Heart left ventricle (tissue), 13 donors: ENCODE measurements at regions not wholly inside any gene's neighbourhood (a gene's known extent, or its start where the extent isn't known, plus 50 kb on each side); places are given as distances from the start of the nearest gene placed in this dataset.

Source experiments
- POLR2A ChIP-seq, 2 donors: fragments of 450-650 bp; IDR thresholded peaks; one replicate each; pipeline ENCODE4 v1.6.1; 2017; ENCODE audit warnings: antibody characterized with exemption in 2 of 2, mild to moderate bottlenecking in 2 of 2, moderate library complexity in 2 of 2
- TF ChIP-seq, protein P1 (sequence below), 12 donors: fragments of 200-600 bp; sonication (generic) in 4 of 12; IDR thresholded peaks; one replicate each; pipeline versions ENCODE4 v1.5.0 to v1.8.0; 2018 to 2022; ENCODE audit warnings: antibody characterized with exemption in 12 of 12, mild to moderate bottlenecking in 5 of 12
- donor health status: ischemic (EF 13 %, LVEDD 7.1; RV severe dilation, severe dysfunction).
- donor health status: DM: no; HTN: yes; CAD: no.
- donor health status: DM: no; HTN: no; CAD: no.
- donor health status: ischemic (EF 25% LVEDD 6.9; RV normal size, moderate dysfunction).
- donor health status: ischemic (EF 25% LVEDD 5.7; RV mildly dilated, moderate dysfunction).
- donor health status: ischemic (EF 35%, LVEDD 5.7; RV mildly dilated, moderate dysfunction).
- donor health status: nonischemic (EF 11% LVEDD 7.7; RV severe dilation, severe dysfunction).
- donor health status: DM: yes; HTN: yes; CAD: no.
- donor health status: PGD.
- donor health status: ischemic (EF 29% LVEDD 5.4; RV normal size, mild dysfunction).
- donor health status: nonischemic (EF 23%, LVEDD 6.1; RV moderate dilation, normal function).

DNA sequence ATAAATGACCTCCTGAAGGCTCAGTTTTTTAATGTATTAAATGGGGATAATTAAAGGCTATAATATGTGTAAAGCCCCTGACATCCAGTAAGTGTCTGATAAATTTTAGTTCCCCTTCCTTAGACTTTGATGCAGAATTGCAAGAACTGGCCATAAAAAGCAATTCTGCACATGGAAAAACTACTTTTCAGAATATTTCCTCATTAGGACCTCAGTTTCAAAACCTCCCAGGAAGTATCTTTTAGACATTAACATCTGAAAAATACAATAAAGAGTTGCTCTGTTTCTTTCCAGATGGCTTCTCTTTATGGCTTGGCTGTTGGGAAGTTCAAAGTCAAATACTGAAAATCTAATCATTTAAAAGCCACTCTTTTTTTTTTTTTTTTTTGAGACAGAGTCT lies 106.3 kb upstream of the ZNF217 start:
- TF ChIP-seq POLR2A (IDR thresholded peaks at IDR 0.05) = no peak
- TF ChIP-seq, protein P1, sequence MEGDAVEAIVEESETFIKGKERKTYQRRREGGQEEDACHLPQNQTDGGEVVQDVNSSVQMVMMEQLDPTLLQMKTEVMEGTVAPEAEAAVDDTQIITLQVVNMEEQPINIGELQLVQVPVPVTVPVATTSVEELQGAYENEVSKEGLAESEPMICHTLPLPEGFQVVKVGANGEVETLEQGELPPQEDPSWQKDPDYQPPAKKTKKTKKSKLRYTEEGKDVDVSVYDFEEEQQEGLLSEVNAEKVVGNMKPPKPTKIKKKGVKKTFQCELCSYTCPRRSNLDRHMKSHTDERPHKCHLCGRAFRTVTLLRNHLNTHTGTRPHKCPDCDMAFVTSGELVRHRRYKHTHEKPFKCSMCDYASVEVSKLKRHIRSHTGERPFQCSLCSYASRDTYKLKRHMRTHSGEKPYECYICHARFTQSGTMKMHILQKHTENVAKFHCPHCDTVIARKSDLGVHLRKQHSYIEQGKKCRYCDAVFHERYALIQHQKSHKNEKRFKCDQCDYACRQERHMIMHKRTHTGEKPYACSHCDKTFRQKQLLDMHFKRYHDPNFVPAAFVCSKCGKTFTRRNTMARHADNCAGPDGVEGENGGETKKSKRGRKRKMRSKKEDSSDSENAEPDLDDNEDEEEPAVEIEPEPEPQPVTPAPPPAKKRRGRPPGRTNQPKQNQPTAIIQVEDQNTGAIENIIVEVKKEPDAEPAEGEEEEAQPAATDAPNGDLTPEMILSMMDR (IDR thresholded peaks at IDR 0.05) = no peak
